ENCODE measurements at regions not wholly inside any gene's neighbourhood (a gene's known extent, or its start where the extent isn't known, plus 50 kb on each side); places are given as distances from the start of the nearest gene placed in this dataset.

- H3K79me2 ChIP-seq (ENCODE audit: low read length) = no peaks in the 10 kb centered on the region
- TF ChIP-seq CTCF (conservative IDR thresholded peaks at IDR 0.05; ENCODE audit: low read depth, low read length) = no peak
- TF ChIP-seq EZH2 (IDR thresholded peaks at IDR 0.05; ENCODE audit: low read length, unreplicated experiment) = no peak
- TF ChIP-seq EZH2phosphoT487 (IDR thresholded peaks at IDR 0.05; ENCODE audit: borderline replicate concordance, low read length) = no peak
- H2AFZ ChIP-seq (ENCODE audit: low read length) = no peak overlapping the region
- no peaks in the 10 kb centered on the region for H3F3A ChIP-seq (ENCODE audit: low read length, unreplicated experiment)
- H3K9me3 ChIP-seq (ENCODE audit: low read length) = no peaks in the 10 kb centered on the region
- POLR2A ChIA-PET (ENCODE audit: unreplicated experiment) = no interaction called here
- CTCF ChIA-PET = no interaction called here
- intact Hi-C loops (cut with micrococcal nuclease) = no loop called here
- H3K4me1 ChIP-seq (ENCODE audit: insufficient read depth, low read length) = no peaks in the 10 kb centered on the region
- H3K4me3 ChIP-seq (ENCODE audit: low read length) = no peak overlapping the region
- H3K9me2 ChIP-seq (replicated peaks; ENCODE audit: low read length) = no peaks in the 10 kb centered on the region
- no peak overlapping the region for H3K9ac ChIP-seq (ENCODE audit: low read length)
- no peak overlapping the region for H3K4me2 ChIP-seq (ENCODE audit: low read length)
- no peaks in the 10 kb centered on the region for H3K36me3 ChIP-seq (ENCODE audit: low read depth, low read length)
- no peak for ATAC-seq
- no TSS peak for BruUV-seq (replicated peaks)
- H4K20me1 ChIP-seq (ENCODE audit: low read length) = no peaks in the 10 kb centered on the region
- H3K27me3 ChIP-seq (ENCODE audit: low read length) = no peaks in the 10 kb centered on the region
- no peak for DNase-seq
- no peak overlapping the region for H3K27ac ChIP-seq (ENCODE audit: low read length)
Measured at GRCh38 chr3:110494093-110494490, 577.5 kb upstream of the NECTIN3 start.

- no peak overlapping the region for H3K9ac ChIP-seq (ENCODE audit: low read length)
- no peaks in the 10 kb centered on the region for H3K9me2 ChIP-seq (replicated peaks; ENCODE audit: low read length)
- no peaks in the 10 kb centered on the region for H3K79me2 ChIP-seq (ENCODE audit: low read length)
- intact Hi-C loops (cut with micrococcal nuclease) = no loop called here
- ChIA-PET POLR2A (ENCODE audit: unreplicated experiment) (no interaction called here), CTCF (no interaction called here)
- DNase-seq = no peak
- no peak overlapping the region for H2AFZ ChIP-seq (ENCODE audit: low read length)
- no peaks in the 10 kb centered on the region for H3K9me3 ChIP-seq (ENCODE audit: low read length)
- no peaks in the 10 kb centered on the region for H3K4me1 ChIP-seq (ENCODE audit: insufficient read depth, low read length)
- no TSS peak for BruUV-seq (replicated peaks)
- no peak overlapping the region for H3K4me3 ChIP-seq (ENCODE audit: low read length)
- TF ChIP-seq CTCF (conservative IDR thresholded peaks at IDR 0.05; ENCODE audit: low read depth, low read length) (no peak), EZH2 (IDR thresholded peaks at IDR 0.05; ENCODE audit: low read length, unreplicated experiment) (no peak), EZH2phosphoT487 (IDR thresholded peaks at IDR 0.05; ENCODE audit: borderline replicate concordance, low read length) (no peak)
- H3K36me3 ChIP-seq (ENCODE audit: low read depth, low read length) = no peaks in the 10 kb centered on the region
- H3K27me3 ChIP-seq (ENCODE audit: low read length) = no peaks in the 10 kb centered on the region
- H3K27ac ChIP-seq (ENCODE audit: low read length) = no peak overlapping the region
- H3K4me2 ChIP-seq (ENCODE audit: low read length) = no peak overlapping the region
- H4K20me1 ChIP-seq (ENCODE audit: low read length) = no peaks in the 10 kb centered on the region
- H3F3A ChIP-seq (ENCODE audit: low read length, unreplicated experiment) = no peaks in the 10 kb centered on the region
- ATAC-seq = no peak
Measured at GRCh38 chr3:110494728-110495127, 576.9 kb upstream of the NECTIN3 start.

GRCh38 chr3:110495201-110495927, 576.3 kb upstream of the NECTIN3 start:
- Histone ChIP-seq H3K4me3 (ENCODE audit: low read length) (no peak overlapping the region), H2AFZ (ENCODE audit: low read length) (no peak overlapping the region), H3K4me1 (ENCODE audit: insufficient read depth, low read length) (no peaks in the 10 kb centered on the region), H3K79me2 (ENCODE audit: low read length) (no peaks in the 10 kb centered on the region), H3K36me3 (ENCODE audit: low read depth, low read length) (no peaks in the 10 kb centered on the region), H3K9me2 (replicated peaks; ENCODE audit: low read length) (no peaks in the 10 kb centered on the region), H3K9me3 (ENCODE audit: low read length) (no peaks in the 10 kb centered on the region), H3F3A (ENCODE audit: low read length, unreplicated experiment) (no peaks in the 10 kb centered on the region), H4K20me1 (ENCODE audit: low read length) (no peaks in the 10 kb centered on the region), H3K27ac (ENCODE audit: low read length) (no peak overlapping the region), H3K27me3 (ENCODE audit: low read length) (no peaks in the 10 kb centered on the region), H3K9ac (ENCODE audit: low read length) (no peak overlapping the region), H3K4me2 (ENCODE audit: low read length) (no peak overlapping the region)
- intact Hi-C loops (cut with micrococcal nuclease) = no loop called here
- CTCF ChIA-PET = no interaction called here
- DNase-seq (peak; percentile 22), ATAC-seq (no peak)
- POLR2A ChIA-PET (ENCODE audit: unreplicated experiment) = no interaction called here
- no TSS peak for BruUV-seq (replicated peaks)
- TF ChIP-seq EZH2 (IDR thresholded peaks at IDR 0.05; ENCODE audit: low read length, unreplicated experiment) (no peak), EZH2phosphoT487 (IDR thresholded peaks at IDR 0.05; ENCODE audit: borderline replicate concordance, low read length) (no peak), CTCF (conservative IDR thresholded peaks at IDR 0.05; ENCODE audit: low read depth, low read length) (no peak)

All from PC-3 (cell line).